Retinal pigment epithelial cell (primary cell): ENCODE measurements at regions not wholly inside any gene's neighbourhood (a gene's known extent, or its start where the extent isn't known, plus 50 kb on each side); places are given as distances from the start of the nearest gene placed in this dataset.
"Not testable (repeated sequence)": the region's sequence is repeated elsewhere in the genome, so short reads cannot be mapped to it uniquely, and the experiment has no call there.

Source experiments
- DNase-seq: peaks from one replicate; pipeline ENCODE4 v3.0.0-alpha.2; 2010; ENCODE audit warnings: low read depth
- H3K4me3 ChIP-seq: 2 replicates; pipeline ENCODE4 v1.5.1; 2011; ENCODE audit warnings: mild to moderate bottlenecking, low read length, control low read depth, moderate library complexity
- CTCF ChIP-seq: conservative IDR thresholded peaks from 2 replicates; pipeline ENCODE4 v1.5.1; 2011; ENCODE audit warnings: low read depth, low read length, control low read depth, inconsistent platforms

- no peak for DNase-seq
- no peak overlapping the region for H3K4me3 ChIP-seq
- no peak for TF ChIP-seq CTCF
Observed at GRCh38 chr7:49597805-49598204, 175.6 kb upstream of the VWC2 start.

GRCh38 chr7:49611951-49612350, 161.5 kb upstream of the VWC2 start:
- no peak for DNase-seq
- TF ChIP-seq CTCF = no peak
- H3K4me3 ChIP-seq = no peak overlapping the region

GRCh38 chr7:49613759-49614158, 159.7 kb upstream of the VWC2 start:
- no peak overlapping the region for H3K4me3 ChIP-seq
- TF ChIP-seq CTCF = no peak
- DNase-seq = no peak

- DNase-seq, H3K4me3 ChIP-seq: not testable (repeated sequence)
Observed at GRCh38 chr7:49614974-49615373, 158.5 kb upstream of the VWC2 start.

- DNase-seq = no peak
- TF ChIP-seq CTCF = no peak
- no peak overlapping the region for H3K4me3 ChIP-seq
Observed at GRCh38 chr7:49618028-49618427, 155.4 kb upstream of the VWC2 start.

GRCh38 chr7:49623943-49624342, 149.5 kb upstream of the VWC2 start:
- no peak for TF ChIP-seq CTCF
- DNase-seq = no peak
- H3K4me3 ChIP-seq = no peak overlapping the region

GRCh38 chr7:49624611-49625010, 148.8 kb upstream of the VWC2 start:
- no peak for TF ChIP-seq CTCF
- H3K4me3 ChIP-seq = no peak overlapping the region
- no peak for DNase-seq

- no peak for DNase-seq
- no peak for TF ChIP-seq CTCF
- no peak overlapping the region for H3K4me3 ChIP-seq
Observed at GRCh38 chr7:49630513-49630912, 142.9 kb upstream of the VWC2 start.
